GM18502 (cell line): ENCODE measurements at regions not wholly inside any gene's neighbourhood (a gene's known extent, or its start where the extent isn't known, plus 50 kb on each side); places are given as distances from the start of the nearest gene placed in this dataset.
"Not testable (repeated sequence)": the region's sequence is repeated elsewhere in the genome, so short reads cannot be mapped to it uniquely, and the experiment has no call there.

Experiments used
- ATAC-seq: cut with Tn5 transposase; IDR thresholded peaks from one replicate; pipeline ENCODE4 v1.9.1; 2021; ENCODE audit warnings: mild to moderate bottlenecking; ENCODE audit not compliant: unreplicated experiment, poor library complexity

GRCh38 chr1:193417403-193417802, 231.0 kb upstream of the B3GALT2 start:
- ATAC-seq = no peak

- ATAC-seq = no peak
Observed at GRCh38 chr1:193416226-193417024, 230.0 kb upstream of the B3GALT2 start.

- ATAC-seq = no peak
Observed at GRCh38 chr1:193415256-193415655, 228.8 kb upstream of the B3GALT2 start.

GRCh38 chr1:193413376-193413775, 227.0 kb upstream of the B3GALT2 start:
- ATAC-seq = no peak

GRCh38 chr1:193412748-193413147, 226.3 kb upstream of the B3GALT2 start:
- no peak for ATAC-seq

GRCh38 chr1:193411714-193412113, 225.3 kb upstream of the B3GALT2 start:
- no peak for ATAC-seq

- no peak for ATAC-seq
Observed at GRCh38 chr1:193411215-193411614, 224.8 kb upstream of the B3GALT2 start.

GRCh38 chr1:193408782-193409293, 222.4 kb upstream of the B3GALT2 start:
- no peak for ATAC-seq

GRCh38 chr1:193406901-193407300, 220.5 kb upstream of the B3GALT2 start:
- ATAC-seq = peak; percentile 77

GRCh38 chr1:193404236-193404635, 217.8 kb upstream of the B3GALT2 start:
- no peak for ATAC-seq

GRCh38 chr1:193402977-193403376, 216.6 kb upstream of the B3GALT2 start:
- ATAC-seq = no peak

- ATAC-seq = no peak
Observed at GRCh38 chr1:193402037-193402436, 215.6 kb upstream of the B3GALT2 start.

- ATAC-seq = no peak
Observed at GRCh38 chr1:193394336-193394735, 207.9 kb upstream of the B3GALT2 start.

- no peak for ATAC-seq
Observed at GRCh38 chr1:193392686-193393085, 206.3 kb upstream of the B3GALT2 start.

- no peak for ATAC-seq
Observed at GRCh38 chr1:193388683-193389082, 202.3 kb upstream of the B3GALT2 start.

- no peak for ATAC-seq
Observed at GRCh38 chr1:193388165-193388564, 201.8 kb upstream of the B3GALT2 start.

GRCh38 chr1:193387406-193387805, 201.0 kb upstream of the B3GALT2 start:
- ATAC-seq = no peak

GRCh38 chr1:193378451-193378850, 192.0 kb upstream of the B3GALT2 start:
- not testable (repeated sequence) for ATAC-seq

GRCh38 chr1:193377472-193377871, 191.1 kb upstream of the B3GALT2 start:
- ATAC-seq = no peak

- ATAC-seq = no peak
Observed at GRCh38 chr1:193372553-193372952, 186.1 kb upstream of the B3GALT2 start.

GRCh38 chr1:193368302-193368701, 181.9 kb upstream of the B3GALT2 start:
- peak; percentile 80 for ATAC-seq

GRCh38 chr1:193367863-193368262, 181.4 kb upstream of the B3GALT2 start:
- ATAC-seq = peak; percentile 29
